ENCODE measurements at regions not wholly inside any gene's neighbourhood (a gene's known extent, or its start where the extent isn't known, plus 50 kb on each side); places are given as distances from the start of the nearest gene placed in this dataset.
"Not testable (repeated sequence)": the region's sequence is repeated elsewhere in the genome, so short reads cannot be mapped to it uniquely, and the experiment has no call there.

DNA sequence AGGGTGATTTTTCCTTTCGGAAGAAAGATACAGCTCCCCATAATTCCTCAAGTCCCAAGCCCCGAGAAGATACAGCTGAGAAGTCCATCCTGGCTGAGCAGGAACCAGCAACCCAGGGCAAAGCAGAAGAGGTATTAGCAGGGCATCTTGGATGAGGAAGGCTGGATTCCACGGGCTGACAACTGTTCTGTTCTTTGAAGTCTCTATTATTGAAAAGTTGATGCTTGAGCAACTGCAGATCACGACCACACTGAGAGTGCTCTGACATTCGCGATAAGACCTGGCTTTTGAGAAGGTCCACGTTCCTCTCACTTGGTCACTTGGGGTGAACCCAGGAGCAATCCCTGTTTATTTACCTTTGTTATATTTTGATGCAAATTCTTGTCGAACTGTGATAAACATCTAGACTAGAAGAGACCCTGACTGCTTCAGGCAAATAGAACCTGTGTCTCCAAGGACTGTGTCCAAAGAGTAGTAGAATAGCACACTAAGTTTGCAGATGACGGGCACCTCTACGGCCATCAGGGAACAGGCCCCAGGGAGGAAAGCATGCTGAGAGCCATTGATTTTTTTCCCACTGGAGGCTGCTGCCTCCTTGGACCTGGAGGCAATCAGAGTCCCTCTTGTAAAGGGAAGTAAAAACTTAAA lies 133.1 kb downstream of the ARL4C start:
- TF ChIP-seq, protein P1, sequence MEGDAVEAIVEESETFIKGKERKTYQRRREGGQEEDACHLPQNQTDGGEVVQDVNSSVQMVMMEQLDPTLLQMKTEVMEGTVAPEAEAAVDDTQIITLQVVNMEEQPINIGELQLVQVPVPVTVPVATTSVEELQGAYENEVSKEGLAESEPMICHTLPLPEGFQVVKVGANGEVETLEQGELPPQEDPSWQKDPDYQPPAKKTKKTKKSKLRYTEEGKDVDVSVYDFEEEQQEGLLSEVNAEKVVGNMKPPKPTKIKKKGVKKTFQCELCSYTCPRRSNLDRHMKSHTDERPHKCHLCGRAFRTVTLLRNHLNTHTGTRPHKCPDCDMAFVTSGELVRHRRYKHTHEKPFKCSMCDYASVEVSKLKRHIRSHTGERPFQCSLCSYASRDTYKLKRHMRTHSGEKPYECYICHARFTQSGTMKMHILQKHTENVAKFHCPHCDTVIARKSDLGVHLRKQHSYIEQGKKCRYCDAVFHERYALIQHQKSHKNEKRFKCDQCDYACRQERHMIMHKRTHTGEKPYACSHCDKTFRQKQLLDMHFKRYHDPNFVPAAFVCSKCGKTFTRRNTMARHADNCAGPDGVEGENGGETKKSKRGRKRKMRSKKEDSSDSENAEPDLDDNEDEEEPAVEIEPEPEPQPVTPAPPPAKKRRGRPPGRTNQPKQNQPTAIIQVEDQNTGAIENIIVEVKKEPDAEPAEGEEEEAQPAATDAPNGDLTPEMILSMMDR (IDR thresholded peaks at IDR 0.05; ENCODE audit: unreplicated experiment) = no peak
- no peaks in the 10 kb centered on the region for H3K9me3 Mint-ChIP-seq (ENCODE audit: low read depth, unreplicated experiment)
- H3K4me3 Mint-ChIP-seq (ENCODE audit: low read depth, unreplicated experiment) = no peak overlapping the region
- no peak for DNase-seq
- BruUV-seq (replicated peaks) = no TSS peak
- no peaks in the 10 kb centered on the region for H3K27me3 Mint-ChIP-seq (ENCODE audit: unreplicated experiment)
- H3K36me3 Mint-ChIP-seq (ENCODE audit: insufficient read depth, unreplicated experiment) = no peaks in the 10 kb centered on the region
- intact Hi-C loops (cut with micrococcal nuclease; ENCODE audit: unreplicated experiment) = no loop called here
- CTCF ChIA-PET = interaction anchor here (1.1 kb wide), 1 partner anchor 14 kb away, joined by 3 read pairs; no protein-coding TSS in a partner anchor
- H3K4me1 Mint-ChIP-seq (ENCODE audit: low read depth, unreplicated experiment) = peaks cover 37% of the 10 kb centered on the region
- no peak overlapping the region for H3K27ac Mint-ChIP-seq (ENCODE audit: unreplicated experiment)

GRCh38 chr2:234363011-234363487 lies 133.8 kb downstream of the ARL4C start:
- CTCF ChIA-PET = interaction anchor here (1.1 kb wide), 1 partner anchor 15 kb away, joined by 3 read pairs; no protein-coding TSS in a partner anchor
- no TSS peak for BruUV-seq (replicated peaks)
- Mint-ChIP-seq H3K4me1 (ENCODE audit: low read depth, unreplicated experiment) (peaks cover 29% of the 10 kb centered on the region), H3K36me3 (ENCODE audit: insufficient read depth, unreplicated experiment) (no peaks in the 10 kb centered on the region), H3K27me3 (ENCODE audit: unreplicated experiment) (no peaks in the 10 kb centered on the region), H3K9me3 (ENCODE audit: low read depth, unreplicated experiment) (peaks cover 2% of the 10 kb centered on the region), H3K27ac (ENCODE audit: unreplicated experiment) (no peak overlapping the region), H3K4me3 (ENCODE audit: low read depth, unreplicated experiment) (no peak overlapping the region)
- TF ChIP-seq, protein P1 (IDR thresholded peaks at IDR 0.05; ENCODE audit: unreplicated experiment) = no peak
- peak; percentile 10 for DNase-seq
- intact Hi-C loops (cut with micrococcal nuclease; ENCODE audit: unreplicated experiment) = no loop called here

- peaks cover 18% of the 10 kb centered on the region for H3K4me1 Mint-ChIP-seq (ENCODE audit: low read depth, unreplicated experiment)
- intact Hi-C loops (cut with micrococcal nuclease; ENCODE audit: unreplicated experiment); H3K4me3 Mint-ChIP-seq (ENCODE audit: low read depth, unreplicated experiment); BruUV-seq (replicated peaks); H3K27ac Mint-ChIP-seq (ENCODE audit: unreplicated experiment); H3K36me3 Mint-ChIP-seq (ENCODE audit: insufficient read depth, unreplicated experiment); H3K27me3 Mint-ChIP-seq (ENCODE audit: unreplicated experiment); DNase-seq; H3K9me3 Mint-ChIP-seq (ENCODE audit: low read depth, unreplicated experiment): not testable (repeated sequence)
- CTCF ChIA-PET = interaction anchor here (0.6 kb wide), 1 partner anchor 157 kb away, joined by 3 read pairs; no protein-coding TSS in a partner anchor
Measured at GRCh38 chr2:234360313-234360975, 136.4 kb downstream of the ARL4C start.

DNA sequence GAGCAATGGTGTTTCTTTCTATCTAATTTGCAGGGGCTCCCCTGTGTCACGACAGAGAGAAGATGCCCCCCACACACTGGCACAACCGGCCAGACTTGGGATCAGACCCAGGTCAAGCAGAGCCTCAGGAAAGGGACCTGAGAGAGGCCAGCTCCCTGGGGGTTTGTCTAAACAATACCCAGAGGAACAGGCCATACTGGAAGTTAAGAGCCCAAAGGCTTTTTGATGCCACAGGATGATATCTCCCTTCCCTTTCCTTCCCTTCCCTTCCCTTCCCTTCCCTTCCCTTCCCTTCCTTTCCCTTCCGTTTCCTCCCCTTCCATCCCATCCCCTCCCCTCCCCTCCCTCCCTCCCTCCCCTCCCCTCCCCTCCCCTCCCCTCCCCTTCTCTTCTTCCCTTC lies 139.2 kb downstream of the ARL4C start:
- intact Hi-C loops (cut with micrococcal nuclease; ENCODE audit: unreplicated experiment) = no loop called here
- no peak for DNase-seq
- Mint-ChIP-seq H3K4me3 (ENCODE audit: low read depth, unreplicated experiment) (no peak overlapping the region), H3K27ac (ENCODE audit: unreplicated experiment) (no peak overlapping the region), H3K9me3 (ENCODE audit: low read depth, unreplicated experiment) (peaks cover 2% of the 10 kb centered on the region), H3K4me1 (ENCODE audit: low read depth, unreplicated experiment) (peaks cover 9% of the 10 kb centered on the region), H3K36me3 (ENCODE audit: insufficient read depth, unreplicated experiment) (no peaks in the 10 kb centered on the region), H3K27me3 (ENCODE audit: unreplicated experiment) (no peaks in the 10 kb centered on the region)
- CTCF ChIA-PET = no interaction called here
- no TSS peak for BruUV-seq (replicated peaks)
- TF ChIP-seq, protein P1 (IDR thresholded peaks at IDR 0.05; ENCODE audit: unreplicated experiment) = no peak

All from Calu3 (cell line).